Right ventricle myocardium superior (tissue), 1 donor: ENCODE measurements at regions not wholly inside any gene's neighbourhood (a gene's known extent, or its start where the extent isn't known, plus 50 kb on each side); places are given as distances from the start of the nearest gene placed in this dataset.

ENCODE experiments used
- ATAC-seq: fragments of 200-7000 bp; cut with Tn5 transposase; one replicate; pipeline ENCODE4 v1.9.1; 2020; ENCODE audit warnings: mild to moderate bottlenecking; ENCODE audit not compliant: poor library complexity
- DNase-seq: peaks from one replicate; pipeline ENCODE4 v3.0.0-alpha.2; 2020
- intact Hi-C: fragments of 100-400 bp; cut with DNase I; formaldehyde crosslinking; loops from one replicate; pipeline ENCODE4 v1.11.2; 2022
- donor health status: DM: no; HTN: yes; CAD: no; lungs with severe emphysema.

GRCh38 chr6:88220493-88220892, 54.3 kb upstream of the CNR1 start:
- ATAC-seq = no peak
- intact Hi-C loops = no loop called here
- DNase-seq = no peak

GRCh38 chr6:88216182-88216581, 50.0 kb upstream of the CNR1 start:
- DNase-seq (no peak), ATAC-seq (no peak)
- intact Hi-C loops = no loop called here
